ENCODE measurements at regions not wholly inside any gene's neighbourhood (a gene's known extent, or its start where the extent isn't known, plus 50 kb on each side); places are given as distances from the start of the nearest gene placed in this dataset.
"Not testable (repeated sequence)": the region's sequence is repeated elsewhere in the genome, so short reads cannot be mapped to it uniquely, and the experiment has no call there.

DNA sequence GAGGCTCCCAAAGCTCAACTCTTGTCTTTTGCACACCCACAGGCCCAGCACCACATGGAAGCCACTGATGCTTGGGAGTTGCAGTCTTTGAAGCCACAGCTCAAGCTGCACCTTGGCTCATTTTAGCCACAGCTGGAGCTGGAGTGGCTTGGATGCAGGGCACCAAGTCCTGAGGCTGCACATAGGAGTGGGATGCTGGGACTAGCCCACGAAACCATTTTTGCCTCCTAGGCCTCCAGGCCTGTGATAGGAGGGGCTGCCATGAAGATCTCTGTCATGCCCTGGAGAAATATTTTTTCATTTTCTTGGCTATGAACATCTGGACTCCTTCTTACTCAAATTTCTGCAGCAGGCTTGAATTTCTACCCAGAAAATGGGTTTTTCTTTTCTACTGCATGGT is 438.5 kb upstream of the TNC start:
- Histone ChIP-seq H3K4me3 (ENCODE audit: low read length in 2 of 2) (no peak overlapping the region), H3K27me3 (ENCODE audit: control insufficient read depth in 2 of 2, insufficient read depth in 1 of 2, low read length in 1 of 2) (no peaks in the 10 kb centered on the region), H3K36me3 (ENCODE audit: control insufficient read depth in 2 of 2, insufficient read depth in 2 of 2, low read length in 1 of 2) (no peaks in the 10 kb centered on the region), H3K27ac (ENCODE audit: low read depth in 1 of 2, low read length in 1 of 2) (no peak overlapping the region), H3K4me1 (ENCODE audit: control insufficient read depth in 2 of 2, insufficient read depth in 2 of 2, low read length in 2 of 2) (no peaks in the 10 kb centered on the region), H3K9me3 (ENCODE audit: control insufficient read depth in 2 of 2, insufficient read depth in 1 of 2, low read length in 1 of 2) (peaks cover 1 to 7% of the 10 kb centered on the region in 2 donors)
- no peak for DNase-seq (ENCODE audit: low read depth in 6 of 9, low spot score in 9 of 9)
- WGBS, result 90% methylated on average over 1 of the region's 1 CpG

DNA sequence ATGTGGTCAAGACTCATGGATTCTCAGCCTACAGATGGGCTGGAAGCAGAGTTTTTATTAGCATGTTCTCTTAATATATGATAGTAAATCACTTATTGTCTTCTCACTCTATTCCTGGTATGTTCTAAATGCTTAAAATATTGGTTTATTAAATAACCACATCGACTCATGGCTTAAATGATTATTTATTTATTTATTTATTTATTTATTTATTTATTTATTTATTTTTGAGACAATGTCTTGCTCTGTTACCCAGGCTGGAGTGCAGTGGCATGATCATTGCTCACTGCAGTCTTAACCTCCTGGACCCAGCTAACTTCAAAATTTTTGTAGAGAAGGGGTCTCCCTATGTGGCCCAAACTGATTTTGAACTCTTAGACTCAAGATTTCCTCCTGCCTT is 457.2 kb upstream of the TNC start:
- no peak for DNase-seq (ENCODE audit: low read depth in 6 of 9, low spot score in 9 of 9)
- 68% methylated on average over 1 of the region's 1 CpG for WGBS
- Histone ChIP-seq H3K4me3 (ENCODE audit: low read length in 2 of 2) (no peak overlapping the region), H3K27me3 (ENCODE audit: control insufficient read depth in 2 of 2, insufficient read depth in 1 of 2, low read length in 1 of 2) (no peaks in the 10 kb centered on the region), H3K9me3 (ENCODE audit: control insufficient read depth in 2 of 2, insufficient read depth in 1 of 2, low read length in 1 of 2) (no peaks in the 10 kb centered on the region), H3K36me3 (ENCODE audit: control insufficient read depth in 2 of 2, insufficient read depth in 2 of 2, low read length in 1 of 2) (no peaks in the 10 kb centered on the region), H3K4me1 (ENCODE audit: control insufficient read depth in 2 of 2, insufficient read depth in 2 of 2, low read length in 2 of 2) (no peaks in the 10 kb centered on the region), H3K27ac (ENCODE audit: low read depth in 1 of 2, low read length in 1 of 2) (no peak overlapping the region)

GRCh38 chr9:115585458-115585857 is 467.5 kb upstream of the TNC start:
- H3K4me3 ChIP-seq (ENCODE audit: low read length in 2 of 2); H3K27me3 ChIP-seq (ENCODE audit: control insufficient read depth in 2 of 2, insufficient read depth in 1 of 2, low read length in 1 of 2); H3K27ac ChIP-seq (ENCODE audit: low read depth in 1 of 2, low read length in 1 of 2); H3K9me3 ChIP-seq (ENCODE audit: control insufficient read depth in 2 of 2, insufficient read depth in 1 of 2, low read length in 1 of 2); H3K4me1 ChIP-seq (ENCODE audit: control insufficient read depth in 2 of 2, insufficient read depth in 2 of 2, low read length in 2 of 2); DNase-seq (ENCODE audit: low read depth in 6 of 9, low spot score in 9 of 9); H3K36me3 ChIP-seq (ENCODE audit: control insufficient read depth in 2 of 2, insufficient read depth in 2 of 2, low read length in 1 of 2): not testable (repeated sequence)
- WGBS, result 91% methylated on average over 5 of the region's 5 CpGs

DNA sequence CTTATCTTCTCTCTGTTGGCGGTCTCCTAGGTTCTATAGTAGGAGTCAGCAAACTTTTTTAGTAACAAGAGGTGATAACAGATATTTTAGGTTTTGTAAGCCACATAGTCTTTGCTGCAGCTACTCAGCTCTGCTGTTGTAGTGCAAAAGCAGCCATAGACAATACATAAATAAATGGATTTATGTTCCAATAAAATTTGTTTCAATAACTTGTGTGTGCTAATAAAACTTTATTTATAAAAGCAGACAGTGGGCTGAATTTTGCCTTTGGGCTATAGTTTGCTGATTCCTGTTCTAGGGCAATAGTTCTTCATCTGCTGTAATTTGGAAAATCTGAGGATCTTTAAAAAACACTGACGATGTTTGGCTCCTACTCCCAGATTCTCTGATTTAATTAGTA is 469.4 kb upstream of the TNC start:
- Histone ChIP-seq H3K9me3 (ENCODE audit: control insufficient read depth in 2 of 2, insufficient read depth in 1 of 2, low read length in 1 of 2) (no peaks in the 10 kb centered on the region), H3K4me1 (ENCODE audit: control insufficient read depth in 2 of 2, insufficient read depth in 2 of 2, low read length in 2 of 2) (no peaks in the 10 kb centered on the region), H3K4me3 (ENCODE audit: low read length in 2 of 2) (no peak overlapping the region), H3K36me3 (ENCODE audit: control insufficient read depth in 2 of 2, insufficient read depth in 2 of 2, low read length in 1 of 2) (no peaks in the 10 kb centered on the region), H3K27ac (ENCODE audit: low read depth in 1 of 2, low read length in 1 of 2) (no peak overlapping the region), H3K27me3 (ENCODE audit: control insufficient read depth in 2 of 2, insufficient read depth in 1 of 2, low read length in 1 of 2) (no peaks in the 10 kb centered on the region)
- DNase-seq (ENCODE audit: low read depth in 6 of 9, low spot score in 9 of 9), result no peak
- WGBS, result 93% methylated on average over 2 of the region's 2 CpGs

DNA sequence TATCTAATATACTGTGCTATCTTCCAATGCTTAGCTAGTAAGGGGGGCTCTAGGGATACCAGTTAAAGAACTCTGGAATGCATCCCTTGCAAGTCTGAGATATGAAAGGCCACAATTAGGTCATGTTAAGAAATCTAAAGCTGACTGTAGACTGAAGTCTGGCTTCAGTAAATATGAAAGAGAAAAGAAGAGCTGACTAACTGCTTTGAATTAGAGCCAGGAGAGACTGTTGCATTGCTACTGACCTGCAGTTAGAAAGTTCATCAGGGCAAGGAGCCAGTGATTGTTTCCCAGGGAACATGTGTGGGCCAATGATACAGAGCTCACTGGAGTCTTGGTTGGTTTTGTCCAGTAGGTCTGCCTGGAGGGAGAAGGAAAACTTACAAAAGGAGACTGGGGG is 472.1 kb upstream of the TNC start:
- Histone ChIP-seq H3K36me3 (ENCODE audit: control insufficient read depth in 2 of 2, insufficient read depth in 2 of 2, low read length in 1 of 2) (no peaks in the 10 kb centered on the region), H3K4me3 (ENCODE audit: low read length in 2 of 2) (no peak overlapping the region), H3K4me1 (ENCODE audit: control insufficient read depth in 2 of 2, insufficient read depth in 2 of 2, low read length in 2 of 2) (no peaks in the 10 kb centered on the region), H3K9me3 (ENCODE audit: control insufficient read depth in 2 of 2, insufficient read depth in 1 of 2, low read length in 1 of 2) (no peaks in the 10 kb centered on the region), H3K27me3 (ENCODE audit: control insufficient read depth in 2 of 2, insufficient read depth in 1 of 2, low read length in 1 of 2) (no peaks in the 10 kb centered on the region), H3K27ac (ENCODE audit: low read depth in 1 of 2, low read length in 1 of 2) (no peak overlapping the region)
- DNase-seq (ENCODE audit: low read depth in 6 of 9, low spot score in 9 of 9), result peak in 1 of 9 donors; percentile 3

DNA sequence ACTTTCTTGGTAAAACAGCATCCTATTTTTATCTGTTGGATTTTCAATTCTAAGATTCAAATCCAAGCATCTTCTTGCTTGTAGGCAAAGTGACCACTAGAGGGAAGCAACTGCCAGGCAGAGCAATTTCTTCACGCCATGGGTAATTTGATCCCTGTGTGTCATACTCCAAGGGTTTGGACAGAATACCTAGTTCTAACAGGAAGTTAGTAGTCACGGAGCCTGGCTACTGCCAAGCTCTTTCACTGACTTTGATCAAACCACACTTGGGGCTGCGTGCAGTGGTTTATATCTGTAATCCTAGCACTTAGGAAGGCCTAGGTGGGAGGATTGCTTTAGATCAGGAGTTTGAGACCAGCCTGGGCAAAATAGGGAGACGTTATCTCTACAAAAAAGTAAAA is 473.6 kb upstream of the TNC start:
- no peak overlapping the region for H3K27ac ChIP-seq (ENCODE audit: low read depth in 1 of 2, low read length in 1 of 2)
- H3K4me3 ChIP-seq (ENCODE audit: low read length in 2 of 2), result no peak overlapping the region
- DNase-seq (ENCODE audit: low read depth in 6 of 9, low spot score in 9 of 9), result peak in 3 of 9 donors; percentile 4 to 20 (median 6)
- no peaks in the 10 kb centered on the region for H3K36me3 ChIP-seq (ENCODE audit: control insufficient read depth in 2 of 2, insufficient read depth in 2 of 2, low read length in 1 of 2)
- 33% methylated on average over 4 of the region's 4 CpGs for WGBS
- H3K4me1 ChIP-seq (ENCODE audit: control insufficient read depth in 2 of 2, insufficient read depth in 2 of 2, low read length in 2 of 2), result no peaks in the 10 kb centered on the region
- H3K27me3 ChIP-seq (ENCODE audit: control insufficient read depth in 2 of 2, insufficient read depth in 1 of 2, low read length in 1 of 2), result no peaks in the 10 kb centered on the region
- H3K9me3 ChIP-seq (ENCODE audit: control insufficient read depth in 2 of 2, insufficient read depth in 1 of 2, low read length in 1 of 2), result no peaks in the 10 kb centered on the region

DNA sequence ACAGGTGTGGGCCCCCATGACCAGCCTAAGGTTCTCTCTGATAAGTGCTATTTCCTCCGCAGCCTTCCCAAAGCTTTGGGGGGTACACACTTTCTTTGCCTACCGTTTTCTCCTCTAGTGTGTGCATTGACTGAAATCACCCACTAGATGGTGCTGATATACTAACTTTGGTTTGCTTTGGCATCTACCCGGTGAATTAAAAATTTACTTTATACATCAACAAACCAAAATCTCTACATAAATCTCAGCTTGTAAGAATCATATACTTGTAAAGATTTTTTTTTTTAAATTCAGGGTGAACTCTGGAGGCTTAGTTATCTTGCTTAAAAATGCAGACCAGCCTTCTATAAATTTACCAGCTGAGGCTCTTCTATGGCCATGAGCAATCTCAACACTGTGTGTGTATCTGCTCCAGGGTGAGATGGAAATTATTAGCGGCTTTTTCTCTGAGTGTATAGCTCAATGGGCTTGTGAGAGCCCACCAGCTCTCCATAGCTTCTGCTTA is 475.7 kb upstream of the TNC start:
- Histone ChIP-seq H3K36me3 (ENCODE audit: control insufficient read depth in 2 of 2, insufficient read depth in 2 of 2, low read length in 1 of 2) (no peaks in the 10 kb centered on the region), H3K27ac (ENCODE audit: low read depth in 1 of 2, low read length in 1 of 2) (no peak overlapping the region), H3K4me1 (ENCODE audit: control insufficient read depth in 2 of 2, insufficient read depth in 2 of 2, low read length in 2 of 2) (no peaks in the 10 kb centered on the region), H3K4me3 (ENCODE audit: low read length in 2 of 2) (no peak overlapping the region), H3K9me3 (ENCODE audit: control insufficient read depth in 2 of 2, insufficient read depth in 1 of 2, low read length in 1 of 2) (no peaks in the 10 kb centered on the region), H3K27me3 (ENCODE audit: control insufficient read depth in 2 of 2, insufficient read depth in 1 of 2, low read length in 1 of 2) (no peaks in the 10 kb centered on the region)
- peak in 3 of 9 donors; percentile 2 to 23 (median 12) for DNase-seq (ENCODE audit: low read depth in 6 of 9, low spot score in 9 of 9)
- 16% methylated on average over 4 of the region's 4 CpGs for WGBS

DNA sequence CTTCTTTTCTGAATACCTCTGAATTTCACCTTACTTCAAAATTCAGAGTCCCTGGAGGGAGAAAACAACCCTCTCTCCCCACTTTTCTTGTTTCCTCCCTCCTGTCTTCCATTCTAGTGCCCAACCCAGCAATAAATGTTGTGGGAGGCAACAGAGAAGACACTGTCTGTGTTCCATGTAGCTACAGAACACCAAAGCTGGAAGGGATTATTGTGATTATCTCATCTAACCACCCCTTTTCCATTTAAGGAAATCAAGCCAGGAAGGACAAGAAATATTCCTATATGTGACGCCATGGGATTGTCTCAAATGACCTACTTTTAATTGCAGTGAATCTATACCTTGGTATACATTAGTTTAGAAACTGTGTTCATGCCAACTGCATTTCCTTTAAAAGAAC is 476.6 kb upstream of the TNC start:
- Histone ChIP-seq H3K27me3 (ENCODE audit: control insufficient read depth in 2 of 2, insufficient read depth in 1 of 2, low read length in 1 of 2) (no peaks in the 10 kb centered on the region), H3K27ac (ENCODE audit: low read depth in 1 of 2, low read length in 1 of 2) (no peak overlapping the region), H3K4me1 (ENCODE audit: control insufficient read depth in 2 of 2, insufficient read depth in 2 of 2, low read length in 2 of 2) (no peaks in the 10 kb centered on the region), H3K36me3 (ENCODE audit: control insufficient read depth in 2 of 2, insufficient read depth in 2 of 2, low read length in 1 of 2) (no peaks in the 10 kb centered on the region), H3K4me3 (ENCODE audit: low read length in 2 of 2) (no peak overlapping the region), H3K9me3 (ENCODE audit: control insufficient read depth in 2 of 2, insufficient read depth in 1 of 2, low read length in 1 of 2) (no peaks in the 10 kb centered on the region)
- no peak for DNase-seq (ENCODE audit: low read depth in 6 of 9, low spot score in 9 of 9)
- 84% methylated on average over 1 of the region's 1 CpG for WGBS

DNA sequence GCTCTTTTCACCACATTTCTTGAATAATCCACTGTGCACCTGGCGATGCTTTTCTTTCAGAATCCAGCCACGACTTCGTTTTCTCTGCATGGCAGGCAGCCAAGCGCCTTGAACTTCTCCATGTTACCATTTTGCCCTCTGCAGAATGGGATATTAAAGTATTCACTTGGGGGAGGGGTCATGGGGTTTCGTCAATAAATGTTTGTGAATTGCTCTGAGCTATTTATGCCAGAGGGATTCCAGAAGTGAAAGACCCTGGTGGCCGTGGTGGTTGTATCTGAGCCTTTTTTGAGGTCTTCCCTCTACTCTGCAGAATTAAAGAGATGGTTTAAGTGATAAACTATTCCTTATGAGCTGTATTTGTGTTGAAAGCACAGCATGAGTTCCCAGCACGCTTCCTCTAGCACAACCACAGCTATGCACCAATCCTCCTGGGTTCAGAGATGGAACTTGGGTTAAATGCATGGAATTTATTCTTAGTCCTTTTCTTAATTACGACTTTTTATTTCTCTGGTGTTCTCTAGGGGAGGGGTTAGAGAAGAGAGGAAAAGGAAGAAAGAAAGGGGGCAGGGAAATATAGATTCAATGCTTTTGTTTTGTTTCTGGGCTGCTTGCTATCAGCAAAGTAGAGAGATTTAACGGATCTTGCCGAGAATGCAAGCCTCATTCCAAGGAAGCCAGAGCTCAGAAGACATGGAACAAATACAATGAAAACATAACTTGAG is 478.2 kb upstream of the TNC start:
- Histone ChIP-seq H3K27me3 (ENCODE audit: control insufficient read depth in 2 of 2, insufficient read depth in 1 of 2, low read length in 1 of 2) (no peaks in the 10 kb centered on the region), H3K36me3 (ENCODE audit: control insufficient read depth in 2 of 2, insufficient read depth in 2 of 2, low read length in 1 of 2) (no peaks in the 10 kb centered on the region), H3K4me1 (ENCODE audit: control insufficient read depth in 2 of 2, insufficient read depth in 2 of 2, low read length in 2 of 2) (no peaks in the 10 kb centered on the region), H3K4me3 (ENCODE audit: low read length in 2 of 2) (no peak overlapping the region), H3K9me3 (ENCODE audit: control insufficient read depth in 2 of 2, insufficient read depth in 1 of 2, low read length in 1 of 2) (no peaks in the 10 kb centered on the region), H3K27ac (ENCODE audit: low read depth in 1 of 2, low read length in 1 of 2) (no peak overlapping the region)
- no peak for DNase-seq (ENCODE audit: low read depth in 6 of 9, low spot score in 9 of 9)
- WGBS, result 50% methylated on average over 10 of the region's 10 CpGs
